HG03565 (cell line): ENCODE measurements at regions not wholly inside any gene's neighbourhood (a gene's known extent, or its start where the extent isn't known, plus 50 kb on each side); places are given as distances from the start of the nearest gene placed in this dataset.
"Not testable (repeated sequence)": the region's sequence is repeated elsewhere in the genome, so short reads cannot be mapped to it uniquely, and the experiment has no call there.

Source experiments
- ATAC-seq: cut with Tn5 transposase; IDR thresholded peaks from one replicate; pipeline ENCODE4 v1.9.1; 2021; ENCODE audit warnings: mild to moderate bottlenecking, moderate library complexity; ENCODE audit not compliant: unreplicated experiment

GRCh38 chr3:20319551-20319950, 133.5 kb upstream of the SGO1 start:
- ATAC-seq, result no peak

- ATAC-seq, result no peak
Measured at GRCh38 chr3:20317616-20318015, 131.6 kb upstream of the SGO1 start.

- no peak for ATAC-seq
Measured at GRCh38 chr3:20316238-20316637, 130.2 kb upstream of the SGO1 start.

GRCh38 chr3:20310629-20311028, 124.6 kb upstream of the SGO1 start:
- no peak for ATAC-seq

GRCh38 chr3:20307383-20307782, 121.4 kb upstream of the SGO1 start:
- no peak for ATAC-seq

- ATAC-seq, result no peak
Measured at GRCh38 chr3:20305647-20306046, 119.6 kb upstream of the SGO1 start.

- ATAC-seq, result no peak
Measured at GRCh38 chr3:20302766-20303165, 116.8 kb upstream of the SGO1 start.

GRCh38 chr3:20288050-20288449, 102.0 kb upstream of the SGO1 start:
- no peak for ATAC-seq

- no peak for ATAC-seq
Measured at GRCh38 chr3:20280257-20280656, 94.3 kb upstream of the SGO1 start.

- ATAC-seq, result not testable (repeated sequence)
Measured at GRCh38 chr3:20265977-20266376, 80.0 kb upstream of the SGO1 start.

GRCh38 chr3:20264900-20265567, 79.0 kb upstream of the SGO1 start:
- no peak for ATAC-seq

GRCh38 chr3:20258371-20258770, 72.4 kb upstream of the SGO1 start:
- no peak for ATAC-seq

- ATAC-seq, result peak; percentile 98
Measured at GRCh38 chr3:20256144-20256543, 70.1 kb upstream of the SGO1 start.

GRCh38 chr3:20254268-20255117, 68.5 kb upstream of the SGO1 start:
- ATAC-seq, result no peak

GRCh38 chr3:20250786-20251185, 64.8 kb upstream of the SGO1 start:
- no peak for ATAC-seq

- no peak for ATAC-seq
Measured at GRCh38 chr3:20250314-20250713, 64.3 kb upstream of the SGO1 start.

GRCh38 chr3:20246662-20247061, 60.7 kb upstream of the SGO1 start:
- ATAC-seq, result peak; percentile 97

GRCh38 chr3:20245781-20246180, 59.8 kb upstream of the SGO1 start:
- no peak for ATAC-seq

- no peak for ATAC-seq
Measured at GRCh38 chr3:20240154-20240883, 54.3 kb upstream of the SGO1 start.

GRCh38 chr3:20238199-20238598, 52.2 kb upstream of the SGO1 start:
- ATAC-seq, result not testable (repeated sequence)

GRCh38 chr3:20236603-20237002, 50.6 kb upstream of the SGO1 start:
- ATAC-seq, result no peak
